ENCODE measurements at regions not wholly inside any gene's neighbourhood (a gene's known extent, or its start where the extent isn't known, plus 50 kb on each side); places are given as distances from the start of the nearest gene placed in this dataset.

DNA sequence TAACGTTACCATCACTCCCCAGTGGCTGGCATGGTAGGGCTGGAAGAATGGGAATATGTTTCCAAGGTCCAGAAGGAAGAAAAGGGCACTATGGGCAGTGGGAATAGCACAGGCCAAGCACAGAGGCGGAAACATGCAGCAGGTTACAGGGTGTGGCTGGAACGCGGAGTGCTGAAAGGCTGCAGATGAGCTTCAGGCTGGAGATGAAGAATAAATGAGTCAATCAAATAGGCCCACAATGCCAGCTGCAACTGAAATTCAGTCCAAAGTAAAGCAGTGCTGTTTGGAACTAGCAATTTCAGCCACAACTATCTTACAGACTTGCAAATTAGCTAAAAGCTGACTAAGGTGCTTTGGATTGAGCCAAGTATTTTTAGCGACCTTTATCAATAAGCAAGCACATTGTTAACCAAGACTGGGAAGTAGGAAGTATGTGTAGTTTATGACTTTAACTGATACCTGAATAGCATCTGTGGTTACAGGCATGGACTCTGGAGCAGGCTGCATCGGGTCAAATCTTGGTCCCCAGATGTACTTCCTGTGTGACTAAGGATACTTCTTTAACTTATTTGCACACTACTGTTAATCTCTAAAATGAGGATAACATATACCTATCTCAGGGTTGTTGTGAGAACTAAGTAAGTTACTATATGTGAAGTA is 77.5 kb upstream of the CTTNBP2 start:
- TF ChIP-seq Cebpa-rat (IDR thresholded peaks at IDR 0.05) = no peak
- no peak overlapping the region for H3K4me3 ChIP-seq
- H3K9me3 ChIP-seq (replicated peaks in 1 of 11) = peaks cover 0 to 6% (median 0%) of the 10 kb centered on the region in 11 experiments; a peak in 1 of 22 replicates
- no peaks in the 10 kb centered on the region for H3K27me3 ChIP-seq
- no peaks in the 10 kb centered on the region for H3K4me1 ChIP-seq
- no peak overlapping the region for H3K9ac ChIP-seq
- no peaks in the 10 kb centered on the region for H3K36me3 ChIP-seq
- H3K4me2 ChIP-seq = no peak overlapping the region
- H3K27ac ChIP-seq = no peak overlapping the region
- no peaks in the 10 kb centered on the region for H4K20me1 ChIP-seq

DNA sequence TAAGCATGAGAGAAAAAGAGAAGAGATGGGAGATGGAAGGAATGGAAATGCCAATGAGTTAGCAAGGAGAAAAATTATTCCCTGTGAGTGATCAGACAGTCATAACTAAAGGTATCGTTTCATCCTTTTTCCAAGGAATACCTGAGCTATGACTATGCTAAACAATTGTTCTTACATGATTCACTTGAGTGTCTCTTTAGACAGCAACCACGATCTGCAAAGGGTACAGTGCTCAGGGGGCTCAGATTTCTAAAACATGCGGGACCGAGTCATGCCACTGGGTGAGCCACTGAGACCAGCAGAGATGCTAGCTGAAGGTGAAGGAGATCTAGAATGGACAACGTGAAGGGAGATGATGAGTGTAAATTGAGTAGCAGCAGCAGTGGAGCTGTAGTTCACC is 78.0 kb upstream of the CTTNBP2 start:
- no peak overlapping the region for H3K27ac ChIP-seq
- TF ChIP-seq Cebpa-rat (IDR thresholded peaks at IDR 0.05) = no peak
- no peak overlapping the region for H3K4me2 ChIP-seq
- no peaks in the 10 kb centered on the region for H4K20me1 ChIP-seq
- H3K27me3 ChIP-seq = no peaks in the 10 kb centered on the region
- peaks cover 0 to 6% (median 0%) of the 10 kb centered on the region in 11 experiments; a peak in 1 of 22 replicates for H3K9me3 ChIP-seq (replicated peaks in 1 of 11)
- no peak overlapping the region for H3K4me3 ChIP-seq
- H3K4me1 ChIP-seq = no peaks in the 10 kb centered on the region
- no peak overlapping the region for H3K9ac ChIP-seq
- H3K36me3 ChIP-seq = no peaks in the 10 kb centered on the region

GRCh38 chr7:117951691-117952280 is 78.5 kb upstream of the CTTNBP2 start:
- no peak overlapping the region for H3K4me2 ChIP-seq
- H3K4me1 ChIP-seq = no peaks in the 10 kb centered on the region
- peaks cover 0 to 6% (median 0%) of the 10 kb centered on the region in 11 experiments; a peak in 1 of 22 replicates for H3K9me3 ChIP-seq (replicated peaks in 1 of 11)
- TF ChIP-seq Cebpa-rat (IDR thresholded peaks at IDR 0.05) = no peak
- no peaks in the 10 kb centered on the region for H4K20me1 ChIP-seq
- no peaks in the 10 kb centered on the region for H3K27me3 ChIP-seq
- no peak overlapping the region for H3K9ac ChIP-seq
- H3K27ac ChIP-seq = no peak overlapping the region
- H3K4me3 ChIP-seq = no peak overlapping the region
- no peaks in the 10 kb centered on the region for H3K36me3 ChIP-seq

- Histone ChIP-seq H3K27me3 (no peaks in the 10 kb centered on the region), H3K4me2 (no peak overlapping the region), H3K36me3 (no peaks in the 10 kb centered on the region), H4K20me1 (no peaks in the 10 kb centered on the region), H3K4me1 (no peaks in the 10 kb centered on the region), H3K27ac (no peak overlapping the region), H3K9me3 (replicated peaks in 1 of 11) (peaks cover 0 to 6% (median 0%) of the 10 kb centered on the region in 11 experiments; a peak in 1 of 22 replicates), H3K9ac (no peak overlapping the region), H3K4me3 (no peak overlapping the region)
- no peak for TF ChIP-seq Cebpa-rat (IDR thresholded peaks at IDR 0.05)
These were observed 81.8 kb upstream of the CTTNBP2 start for GRCh38 chr7:117955046-117955445.

DNA sequence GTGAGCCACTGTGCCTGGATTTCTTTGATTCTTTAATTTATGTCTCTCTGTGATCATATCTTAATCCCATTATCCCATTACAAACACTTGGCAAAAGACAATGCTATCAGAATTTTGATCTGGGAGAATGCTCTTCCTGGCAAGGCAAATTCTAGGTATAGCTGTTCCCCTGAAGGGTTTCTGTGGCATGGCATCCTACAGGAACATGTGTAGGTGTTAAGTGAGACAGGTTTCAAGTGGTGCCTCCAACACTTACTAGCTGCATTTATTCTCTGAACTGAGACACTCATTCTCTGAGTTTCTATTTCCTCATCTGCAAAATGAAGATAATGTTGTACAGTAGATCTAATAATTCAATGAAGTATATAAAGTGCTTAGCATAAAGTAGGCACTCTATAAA is 87.1 kb upstream of the CTTNBP2 start:
- no peak overlapping the region for H3K4me2 ChIP-seq
- TF ChIP-seq Cebpa-rat (IDR thresholded peaks at IDR 0.05) = no peak
- no peak overlapping the region for H3K9ac ChIP-seq
- H3K9me3 ChIP-seq (replicated peaks in 1 of 11) = no peaks in the 10 kb centered on the region
- H3K4me1 ChIP-seq = peaks cover 0 to 35% (median 0%) of the 10 kb centered on the region in 10 experiments; a peak in 6 of 20 replicates
- H3K27ac ChIP-seq = no peak overlapping the region
- no peaks in the 10 kb centered on the region for H4K20me1 ChIP-seq
- no peak overlapping the region for H3K4me3 ChIP-seq
- H3K27me3 ChIP-seq = no peaks in the 10 kb centered on the region
- H3K36me3 ChIP-seq = no peaks in the 10 kb centered on the region

DNA sequence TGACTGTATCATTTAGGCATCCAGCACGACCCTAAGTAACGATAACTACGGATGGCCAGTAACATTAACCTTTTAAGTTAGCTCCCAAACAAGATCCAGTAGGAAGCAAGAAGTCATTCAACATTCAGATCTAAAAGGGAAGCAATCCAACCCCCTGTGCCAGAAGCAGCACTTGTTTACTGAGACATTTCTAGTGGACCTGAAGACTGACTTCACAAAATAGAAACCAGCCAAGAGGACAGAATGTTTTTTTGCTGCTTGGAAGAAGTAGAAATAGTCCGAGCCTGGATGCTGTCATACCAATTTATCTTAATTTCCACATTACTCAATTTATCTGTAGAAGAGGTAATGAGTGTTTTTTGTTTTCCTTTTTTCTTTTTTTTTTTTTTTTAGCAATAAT is 88.0 kb upstream of the CTTNBP2 start:
- Histone ChIP-seq H3K4me3 (no peak overlapping the region), H3K27me3 (no peaks in the 10 kb centered on the region), H3K9ac (no peak overlapping the region), H3K27ac (0 out of 22 replicates have a peak overlapping the region, but pooled peaks of 1 of the 11 experiments have one; percentile 14), H3K9me3 (replicated peaks in 1 of 11) (no peaks in the 10 kb centered on the region), H3K4me2 (peak overlapping the region in 3 of 11 experiments; percentile 32 to 83 (median 65); a peak in 5 of 22 replicates), H3K4me1 (peaks cover 0 to 35% (median 0%) of the 10 kb centered on the region in 10 experiments; a peak in 6 of 20 replicates), H4K20me1 (no peaks in the 10 kb centered on the region), H3K36me3 (no peaks in the 10 kb centered on the region)
- TF ChIP-seq Cebpa-rat (IDR thresholded peaks at IDR 0.05) = no peak

DNA sequence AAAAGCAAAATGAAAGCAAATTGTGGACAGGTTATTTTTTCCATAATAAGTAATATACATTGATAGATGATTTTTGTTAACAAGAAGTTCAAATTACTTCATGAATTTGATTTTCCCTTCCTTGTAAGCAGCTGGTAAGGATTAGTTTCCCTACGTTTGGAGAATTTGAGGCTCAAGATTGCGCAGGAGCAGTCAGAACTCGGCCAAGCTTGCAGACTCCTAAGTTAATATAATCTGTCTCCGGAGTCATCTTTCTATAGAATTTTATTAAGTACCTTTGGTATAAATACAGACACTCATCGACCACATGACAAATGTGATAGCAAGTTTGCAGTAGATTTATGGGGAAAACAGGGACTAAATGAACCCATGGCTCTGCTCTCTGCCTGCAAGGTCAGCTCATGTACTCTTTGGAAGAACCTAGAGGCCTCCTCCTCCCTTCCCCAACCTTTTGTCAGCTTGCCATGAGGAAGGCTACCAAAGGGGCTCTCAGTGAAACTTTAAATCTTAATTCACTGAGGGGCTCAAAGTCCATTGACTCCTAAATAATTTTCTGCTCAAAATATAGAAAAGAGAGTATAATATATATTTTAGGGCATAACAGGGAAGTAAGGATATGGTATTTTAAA is 89.2 kb upstream of the CTTNBP2 start:
- H3K27ac ChIP-seq = no peak overlapping the region; a peak in 1 of 22 replicates
- no peaks in the 10 kb centered on the region for H4K20me1 ChIP-seq
- no peak for TF ChIP-seq Cebpa-rat (IDR thresholded peaks at IDR 0.05)
- peak overlapping the region in 3 of 11 experiments; percentile 32 to 83 (median 65); a peak in 5 of 22 replicates for H3K4me2 ChIP-seq
- H3K4me3 ChIP-seq = no peak overlapping the region
- H3K4me1 ChIP-seq = peaks cover 0 to 35% (median 0%) of the 10 kb centered on the region in 10 experiments; a peak in 6 of 20 replicates
- H3K9ac ChIP-seq = no peak overlapping the region
- no peaks in the 10 kb centered on the region for H3K9me3 ChIP-seq (replicated peaks in 1 of 11)
- H3K36me3 ChIP-seq = no peaks in the 10 kb centered on the region
- H3K27me3 ChIP-seq = no peaks in the 10 kb centered on the region

DNA sequence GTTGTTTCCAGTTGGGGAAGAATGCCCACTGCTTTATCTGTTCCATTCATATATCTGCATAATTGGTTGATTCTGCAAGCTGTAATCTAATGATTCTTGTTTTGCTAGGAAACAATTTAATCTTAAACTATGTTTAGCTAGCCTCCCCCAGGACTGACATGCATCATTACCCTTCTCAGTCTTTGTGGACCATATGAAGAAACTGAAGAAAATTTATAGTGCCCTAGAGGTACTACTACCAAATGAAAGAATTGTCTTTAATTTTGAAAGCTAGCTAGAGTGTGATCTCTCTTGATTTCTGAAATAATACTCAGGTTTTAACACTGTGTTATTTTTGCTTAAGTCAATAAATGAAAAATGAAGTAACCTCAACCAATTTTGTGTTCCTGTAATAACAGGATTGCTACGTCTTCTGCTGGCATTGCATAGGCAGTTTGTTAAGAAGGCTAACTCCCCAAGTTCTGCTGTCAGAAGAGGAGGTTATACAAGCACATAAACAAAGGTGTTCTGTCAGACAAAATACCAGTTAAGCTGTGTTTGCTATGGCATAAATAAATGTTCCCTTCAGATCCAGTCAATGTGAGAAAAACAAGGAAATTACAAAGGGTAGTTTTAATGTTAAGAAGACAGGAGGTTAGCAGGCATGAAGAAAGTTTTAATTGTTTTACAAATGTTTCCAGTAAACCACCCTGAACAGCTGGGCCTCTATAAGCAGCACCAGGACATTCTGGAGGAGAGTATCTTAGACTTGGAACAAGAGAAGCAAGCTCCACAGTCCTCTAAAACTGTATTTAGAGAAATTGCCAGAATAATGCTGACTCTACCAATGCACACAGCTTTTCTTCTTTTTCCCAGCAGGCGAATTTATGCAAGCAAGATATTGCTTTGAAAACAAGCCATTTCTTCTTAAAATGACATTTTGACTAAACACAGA is 90.3 kb upstream of the CTTNBP2 start:
- H3K9me3 ChIP-seq (replicated peaks in 1 of 11) = no peaks in the 10 kb centered on the region
- no peak overlapping the region for H3K4me3 ChIP-seq
- peaks cover 0 to 35% (median 0%) of the 10 kb centered on the region in 10 experiments; a peak in 6 of 20 replicates for H3K4me1 ChIP-seq
- peak overlapping the region in 1 of 11 experiments; percentile 8; a peak in 1 of 22 replicates for H3K9ac ChIP-seq
- H3K4me2 ChIP-seq = peak overlapping the region in 2 of 11 experiments; percentile 65 to 83; a peak in 4 of 22 replicates
- H4K20me1 ChIP-seq = no peaks in the 10 kb centered on the region
- H3K36me3 ChIP-seq = no peaks in the 10 kb centered on the region
- no peak overlapping the region for H3K27ac ChIP-seq
- TF ChIP-seq Cebpa-rat (IDR thresholded peaks at IDR 0.05) = no peak
- H3K27me3 ChIP-seq = no peaks in the 10 kb centered on the region

Measured in BLaER1 treated with 17β-estradiol and CSF1 and Interleukin-3, amounts not matched to agents 10 nM and 100 nM (cell line).